DMS114 treated with DMSO at 0.1 percent for 48 hours (cell line): ENCODE measurements at regions not wholly inside any gene's neighbourhood (a gene's known extent, or its start where the extent isn't known, plus 50 kb on each side); places are given as distances from the start of the nearest gene placed in this dataset.
"Not testable (repeated sequence)": the region's sequence is repeated elsewhere in the genome, so short reads cannot be mapped to it uniquely, and the experiment has no call there.

Source experiments
- DNase-seq: peaks from one replicate; lab custom pipeline; 2025; ENCODE audit not compliant: unreplicated experiment; lab: John Stamatoyannopoulos, UW

- no peak for DNase-seq
Measured at GRCh38 chrX:7542587-7543380, 300.2 kb upstream of the VCX start.

- DNase-seq = no peak
Measured at GRCh38 chrX:7522860-7523259, 320.1 kb upstream of the VCX start.

- DNase-seq = no peak
Measured at GRCh38 chrX:7515681-7516413, 327.1 kb upstream of the VCX start.

- DNase-seq = no peak
Measured at GRCh38 chrX:7514871-7515599, 327.9 kb upstream of the VCX start.

GRCh38 chrX:7512845-7513244 lies 330.1 kb upstream of the VCX start:
- no peak for DNase-seq

- no peak for DNase-seq
Measured at GRCh38 chrX:7503251-7503650, 339.7 kb upstream of the VCX start.

GRCh38 chrX:7500386-7500785 lies 342.6 kb upstream of the VCX start:
- DNase-seq = no peak

- DNase-seq = no peak
Measured at GRCh38 chrX:7486505-7486904, 338.6 kb upstream of the PUDP start.

GRCh38 chrX:7485061-7485460 lies 337.1 kb upstream of the PUDP start:
- no peak for DNase-seq

- DNase-seq = no peak
Measured at GRCh38 chrX:7480721-7481120, 332.8 kb upstream of the PUDP start.

- no peak for DNase-seq
Measured at GRCh38 chrX:7462110-7462509, 314.2 kb upstream of the PUDP start.

GRCh38 chrX:7461051-7461450 lies 313.1 kb upstream of the PUDP start:
- not testable (repeated sequence) for DNase-seq

GRCh38 chrX:7447801-7448499 lies 300.0 kb upstream of the PUDP start:
- no peak for DNase-seq

GRCh38 chrX:7446815-7447214 lies 298.9 kb upstream of the PUDP start:
- no peak for DNase-seq

- no peak for DNase-seq
Measured at GRCh38 chrX:7444967-7445366, 297.0 kb upstream of the PUDP start.

- no peak for DNase-seq
Measured at GRCh38 chrX:7441586-7441985, 293.6 kb upstream of the PUDP start.

- no peak for DNase-seq
Measured at GRCh38 chrX:7435822-7436221, 287.9 kb upstream of the PUDP start.

GRCh38 chrX:7432901-7433300 lies 284.9 kb upstream of the PUDP start:
- no peak for DNase-seq

- no peak for DNase-seq
Measured at GRCh38 chrX:7420717-7421116, 272.8 kb upstream of the PUDP start.

GRCh38 chrX:7414753-7415152 lies 266.8 kb upstream of the PUDP start:
- DNase-seq = no peak

GRCh38 chrX:7412840-7413239 lies 264.9 kb upstream of the PUDP start:
- no peak for DNase-seq
